SK-N-SH (cell line): ENCODE measurements at regions not wholly inside any gene's neighbourhood (a gene's known extent, or its start where the extent isn't known, plus 50 kb on each side); places are given as distances from the start of the nearest gene placed in this dataset.

ENCODE experiments used
- CTCF ChIA-PET: fragments of 300-600, 350-600 bp; formaldehyde crosslinking; extraction: SDS; loops from one replicate; lab custom pipeline; 2021; lab: Yijun Ruan, JAX
- POLR2A ChIA-PET: fragments of 350-600 bp; sonication (Branson Sonifier 250); formaldehyde crosslinking; extraction: SDS; loops from one replicate; lab custom pipeline; 2020; ENCODE audit warnings: antibody characterized with exemption, inconsistent platforms; lab: Yijun Ruan, JAX
- DNase-seq: peaks from one replicate; pipeline ENCODE4 v3.0.0; 2012
- H2AFZ ChIP-seq: fragments of 200-600 bp; sonication (generic); 2 replicates; pipeline ENCODE4 v1.8.1; 2016; ENCODE audit warnings: antibody characterized with exemption, mild to moderate bottlenecking, low read depth
- H3F3A ChIP-seq: fragments of 200-600 bp; sonication (generic); replicated peaks from 2 replicates; pipeline ENCODE3; 2016; ENCODE audit warnings: antibody characterized with exemption, mild to moderate bottlenecking; ENCODE audit not compliant: insufficient read depth
- H3K27ac ChIP-seq, 2 experiments: fragments of 200-500 bp in 1 of 2; fragments of 200-600 bp in 1 of 2; sonication (Bioruptor generic) in 1 of 2; sonication (generic), shearing (Covaris generic) in 1 of 2; 2 replicates each; pipeline versions ENCODE4 v1.5.1 to v1.6.1; 2014 to 2016; ENCODE audit warnings: low read depth in 2 of 2, inconsistent platforms in 1 of 2, low read length in 1 of 2, mild to moderate bottlenecking in 1 of 2, mixed read lengths in 1 of 2
- H3K27me3 ChIP-seq: fragments of 200-600 bp; sonication (generic), shearing (Covaris generic); 2 replicates; pipeline ENCODE4 v1.6.1; 2016; ENCODE audit warnings: mixed run types; ENCODE audit not compliant: insufficient read depth
- H3K36me3 ChIP-seq, 2 experiments: fragments of 200-500 bp in 1 of 2; fragments of 200-600 bp in 1 of 2; sonication (Bioruptor generic) in 1 of 2; sonication (generic) in 1 of 2; replicated peaks in 1 of 2; 2 replicates each; pipeline versions ENCODE3 to v1.5.1; 2014 to 2016; ENCODE audit warnings: low read length in 1 of 2, mild to moderate bottlenecking in 1 of 2; ENCODE audit not compliant: insufficient read depth in 2 of 2, control insufficient read depth in 1 of 2
- H3K4me1 ChIP-seq, 2 experiments: fragments of 200-500 bp in 1 of 2; fragments of 200-600 bp in 1 of 2; sonication (Bioruptor generic) in 1 of 2; sonication (generic), shearing (Covaris generic) in 1 of 2; 2 replicates each; pipeline versions ENCODE4 v1.5.1 to v1.6.1; 2014 to 2016; ENCODE audit warnings: low read depth in 1 of 2, low read length in 1 of 2, mixed run types in 1 of 2; ENCODE audit not compliant: insufficient read depth in 2 of 2, control insufficient read depth in 1 of 2
- H3K4me2 ChIP-seq: fragments of 200-600 bp; sonication (generic), shearing (Covaris generic); 2 replicates; pipeline ENCODE4 v1.6.1; 2017; ENCODE audit warnings: mixed run types
- H3K4me3 ChIP-seq, 2 experiments: fragments of 200-500 bp in 1 of 2; fragments of 200-600 bp in 1 of 2; sonication (Bioruptor generic) in 1 of 2; sonication (generic), shearing (Covaris generic) in 1 of 2; 2 replicates each; pipeline versions ENCODE4 v1.5.1 to v1.8.1; 2014 to 2016; ENCODE audit warnings: low read depth in 2 of 2, inconsistent platforms in 1 of 2, low read length in 1 of 2, mild to moderate bottlenecking in 1 of 2, mixed read lengths in 1 of 2, moderate library complexity in 1 of 2
- H3K79me2 ChIP-seq: fragments of 200-600 bp; sonication (generic); 2 replicates; pipeline ENCODE4 v1.8.1; 2017; ENCODE audit warnings: mild to moderate bottlenecking; ENCODE audit not compliant: insufficient read depth
- H3K9ac ChIP-seq: fragments of 200-600 bp; sonication (generic); 2 replicates; pipeline ENCODE4 v1.6.1; 2017; ENCODE audit warnings: mixed run types
- H3K9me2 ChIP-seq: fragments of 200-600 bp; sonication (generic); 2 replicates; pipeline ENCODE4 v1.6.1; 2017; ENCODE audit warnings: mixed run types
- H3K9me3 ChIP-seq: fragments of 200-600 bp; sonication (generic); 2 replicates; pipeline ENCODE4 v1.6.1; 2017; ENCODE audit warnings: mixed run types, mild to moderate bottlenecking, moderate library complexity
- H4K20me1 ChIP-seq: fragments of 200-600 bp; sonication (generic); 2 replicates; pipeline ENCODE4 v1.6.1; 2017; ENCODE audit warnings: mild to moderate bottlenecking, mixed run types; ENCODE audit not compliant: insufficient read depth
- ELF1 ChIP-seq: IDR thresholded peaks from 2 replicates; pipeline ENCODE4 v1.4.0; 2012
- FOSL2 ChIP-seq: IDR thresholded peaks from 2 replicates; pipeline ENCODE4 v1.4.0; 2012; ENCODE audit warnings: low read depth, mild to moderate bottlenecking, moderate library complexity, borderline replicate concordance
- FOXM1 ChIP-seq: IDR thresholded peaks from 2 replicates; pipeline ENCODE4 v1.4.0; 2012; ENCODE audit warnings: low read depth, mild to moderate bottlenecking
- IRF3 ChIP-seq: fragments of 150-350 bp; IDR thresholded peaks from 2 replicates; pipeline ENCODE4 v1.6.1; 2016; ENCODE audit warnings: mild to moderate bottlenecking, low read depth, low read length
- MEF2A ChIP-seq: IDR thresholded peaks from 2 replicates; pipeline ENCODE4 v1.4.0; 2012; ENCODE audit warnings: low read depth, borderline replicate concordance
- MXI1 ChIP-seq: IDR thresholded peaks from 2 replicates; pipeline ENCODE4 v1.6.1; 2012; ENCODE audit warnings: mild to moderate bottlenecking, low read depth, low read length, improper control_type of control experiment
- PBX3 ChIP-seq: IDR thresholded peaks from 2 replicates; pipeline ENCODE4; 2012
- RAD21 ChIP-seq: IDR thresholded peaks from 2 replicates; pipeline ENCODE4 v1.6.1; 2012; ENCODE audit warnings: mild to moderate bottlenecking, low read length
- RCOR1 ChIP-seq: fragments of 150-350 bp; IDR thresholded peaks from 2 replicates; pipeline ENCODE4 v1.6.1; 2017; ENCODE audit warnings: antibody characterized with exemption, low read length
- RFX5 ChIP-seq: IDR thresholded peaks from 2 replicates; pipeline ENCODE4 v1.6.1; 2012; ENCODE audit warnings: mild to moderate bottlenecking, improper control_type of control experiment, low read length
- RXRA ChIP-seq: IDR thresholded peaks from 2 replicates; pipeline ENCODE4 v1.4.0; 2012; ENCODE audit warnings: low read depth, mild to moderate bottlenecking, borderline replicate concordance
- SMC3 ChIP-seq: IDR thresholded peaks from 2 replicates; pipeline ENCODE4 v1.6.1; 2012; ENCODE audit warnings: low read depth, low read length, improper control_type of control experiment
- TAF1 ChIP-seq: IDR thresholded peaks from 2 replicates; pipeline ENCODE4 v1.6.1; 2012; ENCODE audit warnings: low read depth, mild to moderate bottlenecking, low read length, moderate library complexity, borderline replicate concordance
- TEAD4 ChIP-seq: IDR thresholded peaks from 2 replicates; pipeline ENCODE4 v1.4.0; 2012; ENCODE audit warnings: mild to moderate bottlenecking, borderline replicate concordance; ENCODE audit not compliant: insufficient read depth
- WGBS: methylation state at CpG from one replicate; pipeline ENCODE4 v1.1.6; 2017; ENCODE audit warnings: low lambda C conversion rate; 5-methylcytosine and 5-hydroxymethylcytosine counted together
- TF ChIP-seq, protein P1 (sequence below): fragments of 200-600 bp; sonication (generic); IDR thresholded peaks from 2 replicates; pipeline ENCODE4 v1.6.1; 2017; ENCODE audit warnings: antibody characterized with exemption, mild to moderate bottlenecking, moderate library complexity
- TF ChIP-seq, protein P2 (sequence below): IDR thresholded peaks from 2 replicates; pipeline ENCODE4 v1.4.0; 2012; ENCODE audit warnings: low read depth

GRCh38 chr17:33786478-33786877 lies 468.6 kb upstream of the CCL2 start:
- Histone ChIP-seq H2AFZ (no peak overlapping the region), H3K4me1 (no peaks in the 10 kb centered on the region), H3K27me3 (no peaks in the 10 kb centered on the region), H3K9ac (no peak overlapping the region), H3K9me3 (no peaks in the 10 kb centered on the region), H3K9me2 (no peaks in the 10 kb centered on the region), H3K27ac (no peak overlapping the region), H3K79me2 (no peaks in the 10 kb centered on the region), H3K36me3 (no peaks in the 10 kb centered on the region), H3K4me2 (no peak overlapping the region), H3F3A (no peaks in the 10 kb centered on the region), H3K4me3 (no peak overlapping the region), H4K20me1 (no peaks in the 10 kb centered on the region)
- POLR2A ChIA-PET, result no interaction called here
- CTCF ChIA-PET, result interaction anchor here (1.2 to 1.9 kb wide), 4 partner anchors 9 to 575 kb away, joined by 3 to 7 read pairs (median 4); no protein-coding TSS in a partner anchor
- no peak for TF ChIP-seq FOSL2
- TF ChIP-seq MEF2A, result no peak
- no peak for TF ChIP-seq TEAD4
- TF ChIP-seq FOXM1, result no peak
- no peak for TF ChIP-seq ELF1
- no peak for TF ChIP-seq RCOR1
- 7% methylated on average over 1 of the region's 1 CpG for WGBS
- DNase-seq, result no peak

- Histone ChIP-seq H3F3A (no peaks in the 10 kb centered on the region), H3K4me3 (no peak overlapping the region), H3K4me2 (no peak overlapping the region), H3K9ac (no peak overlapping the region), H4K20me1 (no peaks in the 10 kb centered on the region), H3K79me2 (no peaks in the 10 kb centered on the region), H3K36me3 (no peaks in the 10 kb centered on the region), H3K9me2 (no peaks in the 10 kb centered on the region), H3K9me3 (no peaks in the 10 kb centered on the region), H3K27ac (no peak overlapping the region), H3K4me1 (no peaks in the 10 kb centered on the region), H3K27me3 (no peaks in the 10 kb centered on the region), H2AFZ (no peak overlapping the region)
- 14% methylated on average over 2 of the region's 2 CpGs for WGBS
- TF ChIP-seq RXRA, result no peak
- TF ChIP-seq FOSL2, result no peak
- CTCF ChIA-PET, result interaction anchor here (1.1 kb wide), 2 partner anchors 10 to 572 kb away, joined by 3 to 7 read pairs; no protein-coding TSS in a partner anchor
- POLR2A ChIA-PET, result no interaction called here
- no peak for DNase-seq
Measured at GRCh38 chr17:33789658-33790057, 465.4 kb upstream of the CCL2 start.

DNA sequence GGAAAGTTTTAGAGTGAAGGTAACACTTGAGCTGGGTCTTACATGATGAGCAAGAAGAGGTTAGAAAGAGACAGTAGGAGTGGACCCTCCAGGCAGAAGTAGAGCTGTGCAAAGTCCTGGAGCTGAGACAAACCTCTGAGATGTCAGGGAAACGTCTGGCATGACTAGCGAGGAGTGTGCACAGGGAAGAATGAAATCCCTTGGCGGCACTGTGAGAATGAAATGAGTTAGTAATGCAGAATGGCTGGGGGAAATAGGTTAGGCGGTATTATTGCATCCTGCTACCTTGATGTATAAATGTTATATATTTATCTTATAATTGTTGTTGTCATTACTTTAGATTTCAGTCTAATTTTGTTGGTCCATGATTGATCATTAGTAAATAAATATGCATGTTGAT lies 457.9 kb upstream of the CCL2 start:
- no peaks in the 10 kb centered on the region for H4K20me1 ChIP-seq
- CTCF ChIA-PET, result interaction anchor here (1.5 to 3.1 kb wide), 2 partner anchors 18 to 374 kb away, joined by 4 to 10 read pairs; no protein-coding TSS in a partner anchor
- 21% methylated on average over 4 of the region's 4 CpGs for WGBS
- TF ChIP-seq, protein P1, sequence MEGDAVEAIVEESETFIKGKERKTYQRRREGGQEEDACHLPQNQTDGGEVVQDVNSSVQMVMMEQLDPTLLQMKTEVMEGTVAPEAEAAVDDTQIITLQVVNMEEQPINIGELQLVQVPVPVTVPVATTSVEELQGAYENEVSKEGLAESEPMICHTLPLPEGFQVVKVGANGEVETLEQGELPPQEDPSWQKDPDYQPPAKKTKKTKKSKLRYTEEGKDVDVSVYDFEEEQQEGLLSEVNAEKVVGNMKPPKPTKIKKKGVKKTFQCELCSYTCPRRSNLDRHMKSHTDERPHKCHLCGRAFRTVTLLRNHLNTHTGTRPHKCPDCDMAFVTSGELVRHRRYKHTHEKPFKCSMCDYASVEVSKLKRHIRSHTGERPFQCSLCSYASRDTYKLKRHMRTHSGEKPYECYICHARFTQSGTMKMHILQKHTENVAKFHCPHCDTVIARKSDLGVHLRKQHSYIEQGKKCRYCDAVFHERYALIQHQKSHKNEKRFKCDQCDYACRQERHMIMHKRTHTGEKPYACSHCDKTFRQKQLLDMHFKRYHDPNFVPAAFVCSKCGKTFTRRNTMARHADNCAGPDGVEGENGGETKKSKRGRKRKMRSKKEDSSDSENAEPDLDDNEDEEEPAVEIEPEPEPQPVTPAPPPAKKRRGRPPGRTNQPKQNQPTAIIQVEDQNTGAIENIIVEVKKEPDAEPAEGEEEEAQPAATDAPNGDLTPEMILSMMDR, result no peak
- TF ChIP-seq RAD21 (no peak), RFX5 (no peak), SMC3 (no peak), MXI1 (no peak), FOXM1 (no peak), IRF3 (no peak), PBX3 (no peak), TAF1 (no peak)
- TF ChIP-seq, protein P2, sequence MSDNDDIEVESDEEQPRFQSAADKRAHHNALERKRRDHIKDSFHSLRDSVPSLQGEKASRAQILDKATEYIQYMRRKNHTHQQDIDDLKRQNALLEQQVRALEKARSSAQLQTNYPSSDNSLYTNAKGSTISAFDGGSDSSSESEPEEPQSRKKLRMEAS, result no peak

More for the DNA sequence above, 457.9 kb upstream of the CCL2 start:
- no peaks in the 10 kb centered on the region for H3K4me1 ChIP-seq
- no peak overlapping the region for H3K4me2 ChIP-seq
- no peaks in the 10 kb centered on the region for H3K79me2 ChIP-seq
- no peak overlapping the region for H3K27ac ChIP-seq
- H3K9ac ChIP-seq, result no peak overlapping the region
- no peak overlapping the region for H3K4me3 ChIP-seq
- no peaks in the 10 kb centered on the region for H3F3A ChIP-seq
- no peaks in the 10 kb centered on the region for H3K9me3 ChIP-seq
- DNase-seq, result no peak
- no peak overlapping the region for H2AFZ ChIP-seq
- no peaks in the 10 kb centered on the region for H3K36me3 ChIP-seq
- POLR2A ChIA-PET, result no interaction called here
- H3K9me2 ChIP-seq, result no peaks in the 10 kb centered on the region
- no peaks in the 10 kb centered on the region for H3K27me3 ChIP-seq
